Common myeloid progenitor, CD34-positive (primary cell): ENCODE measurements at regions not wholly inside any gene's neighbourhood (a gene's known extent, or its start where the extent isn't known, plus 50 kb on each side); places are given as distances from the start of the nearest gene placed in this dataset.
"Not testable (repeated sequence)": the region's sequence is repeated elsewhere in the genome, so short reads cannot be mapped to it uniquely, and the experiment has no call there.

Experiments used
- CTCF ChIA-PET: fragments of 350-600 bp; sonication (Branson Sonifier 250); formaldehyde crosslinking; loops from one replicate; lab custom pipeline; 2021; ENCODE audit warnings: antibody characterized with exemption; lab: Charles Lee
- POLR2A ChIA-PET: fragments of 350-600 bp; sonication (Branson Sonifier 250); formaldehyde crosslinking; loops from one replicate; lab custom pipeline; 2021; ENCODE audit warnings: antibody characterized with exemption; lab: Charles Lee
- DNase-seq, 3 donors: peaks; one replicate each; pipeline versions ENCODE4 v3.0.0 to v3.0.0-alpha.2; 2013
- H3K27ac ChIP-seq, 2 experiments: 1 replicate in 1 of 2; 2 replicates in 1 of 2; pipeline ENCODE4 v1.7.0; 2013; ENCODE audit warnings: inconsistent platforms in 2 of 2, low read length in 2 of 2, mild to moderate bottlenecking in 2 of 2, low read depth in 1 of 2, moderate library complexity in 1 of 2; ENCODE audit not compliant: severe bottlenecking in 2 of 2, insufficient read depth in 1 of 2, poor library complexity in 1 of 2
- H3K27me3 ChIP-seq, 5 experiments: replicated peaks in 2 of 5; 1 replicate in 3 of 5; 2 replicates in 2 of 5; pipeline versions ENCODE4 v1.6.1 to v1.7.0; 2013; ENCODE audit warnings: low read length in 4 of 5, mild to moderate bottlenecking in 2 of 5, moderate library complexity in 2 of 5, inconsistent platforms in 1 of 5; ENCODE audit not compliant: insufficient read depth in 5 of 5, control insufficient read depth in 4 of 5
- H3K36me3 ChIP-seq, 4 experiments: 1 replicate in 2 of 4; 2 replicates in 2 of 4; pipeline versions ENCODE4 v1.6.1 to v1.7.0; 2013; ENCODE audit warnings: low read length in 3 of 4, control low read depth in 1 of 4, mild to moderate bottlenecking in 1 of 4; ENCODE audit not compliant: control insufficient read depth in 4 of 4, insufficient read depth in 4 of 4
- H3K4me1 ChIP-seq, 4 experiments: 1 replicate in 3 of 4; 2 replicates in 1 of 4; pipeline versions ENCODE4 v1.6.1 to v1.7.1; 2013; ENCODE audit warnings: low read length in 3 of 4, mild to moderate bottlenecking in 3 of 4, control low read depth in 1 of 4, inconsistent platforms in 1 of 4, moderate library complexity in 1 of 4; ENCODE audit not compliant: control insufficient read depth in 4 of 4, insufficient read depth in 4 of 4; ENCODE audit errors: control extremely low read depth in 1 of 4
- H3K4me3 ChIP-seq, 7 experiments: 1 replicate in 4 of 7; 2 replicates in 3 of 7; pipeline versions ENCODE4 v1.5.1 to v1.7.0; 2013; ENCODE audit warnings: mild to moderate bottlenecking in 7 of 7, low read length in 6 of 7, moderate library complexity in 6 of 7, inconsistent platforms in 2 of 7, low read depth in 2 of 7, control low read depth in 1 of 7; ENCODE audit not compliant: insufficient read depth in 4 of 7, control insufficient read depth in 1 of 7; ENCODE audit errors: extremely low read depth in 1 of 7
- H3K9me3 ChIP-seq, 5 experiments: 1 replicate in 4 of 5; 2 replicates in 1 of 5; pipeline versions ENCODE4 v1.6.1 to v1.7.1; 2013; ENCODE audit warnings: low read length in 4 of 5, mild to moderate bottlenecking in 2 of 5, inconsistent platforms in 1 of 5, low read depth in 1 of 5, moderate library complexity in 1 of 5; ENCODE audit not compliant: control insufficient read depth in 4 of 5, insufficient read depth in 2 of 5; ENCODE audit errors: control extremely low read depth in 1 of 5
- WGBS: methylation state at CpG from one replicate; pipeline ENCODE4 v1.1.5; 2013; ENCODE audit not compliant: insufficient coverage; 5-methylcytosine and 5-hydroxymethylcytosine counted together

- WGBS: no CpG with 5 or more reads among the region's 1 CpG
- Histone ChIP-seq H3K4me3 (no peak overlapping the region), H3K36me3 (no peaks in the 10 kb centered on the region), H3K27ac (no peak overlapping the region), H3K4me1 (peaks cover 0 to 6% (median under 1%) of the 10 kb centered on the region in 4 experiments), H3K9me3 (no peaks in the 10 kb centered on the region), H3K27me3 (no peaks in the 10 kb centered on the region)
- DNase-seq: no peak
- ChIA-PET CTCF (no interaction called here), POLR2A (interaction anchor here (0.6 kb wide), 1 partner anchor 94 kb away, joined by 3 read pairs; no protein-coding TSS in a partner anchor)
These were observed 86.2 kb downstream of the MYL12B start for GRCh38 chr18:3348176-3348575.

DNA sequence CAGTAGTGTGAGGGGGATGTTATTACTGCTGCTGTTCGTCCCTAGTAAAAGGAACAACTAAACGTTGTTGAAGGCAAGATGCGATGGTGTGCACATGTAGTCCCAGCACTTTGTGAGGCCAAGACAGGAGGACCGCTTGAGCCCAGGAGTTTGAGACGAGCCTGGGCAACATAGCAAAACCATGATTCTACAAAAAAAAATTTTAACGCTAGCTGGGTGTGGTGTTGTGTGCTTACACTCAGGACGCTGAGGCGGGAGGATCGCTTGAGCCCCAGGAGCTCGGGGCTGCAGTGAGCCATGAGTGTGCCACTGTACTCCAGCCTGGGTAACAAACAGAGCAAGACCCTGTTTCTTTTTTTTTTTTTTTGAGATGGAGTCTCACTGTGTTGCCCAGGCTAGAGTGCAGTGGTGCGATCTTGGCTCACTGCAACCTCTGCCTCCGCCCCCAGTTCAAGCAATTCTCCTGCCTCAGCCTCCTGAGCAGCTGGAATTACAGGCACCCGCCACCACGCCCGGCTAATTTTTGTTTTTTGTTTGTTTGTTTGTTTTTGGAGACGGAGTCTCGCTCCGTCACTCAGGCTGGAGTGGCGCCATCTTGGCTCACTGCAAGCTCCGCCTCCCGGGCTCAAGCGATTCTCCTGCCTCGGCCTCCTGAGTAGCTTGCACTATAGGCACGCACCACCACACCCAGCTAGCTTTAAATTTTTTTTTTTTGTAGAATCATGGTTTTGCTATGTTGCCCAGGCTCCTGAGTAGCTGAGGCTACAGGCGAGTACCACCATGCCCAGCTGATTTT lies 87.3 kb downstream of the MYL12B start:
- H3K36me3 ChIP-seq, H3K9me3 ChIP-seq, CTCF ChIA-PET, H3K27me3 ChIP-seq, H3K4me1 ChIP-seq, DNase-seq, H3K4me3 ChIP-seq, H3K27ac ChIP-seq: not testable (repeated sequence)
- over 99% methylated on average over 12 of the region's 25 CpGs for WGBS
- POLR2A ChIA-PET: interaction anchor here (0.6 kb wide), 1 partner anchor 308 kb away, joined by 3 read pairs; no protein-coding TSS in a partner anchor

GRCh38 chr18:3350021-3350420 lies 88.1 kb downstream of the MYL12B start:
- no peak overlapping the region for H3K4me3 ChIP-seq
- 100% methylated on average over 2 of the region's 14 CpGs for WGBS
- H3K27ac ChIP-seq: no peak overlapping the region
- H3K27me3 ChIP-seq: no peaks in the 10 kb centered on the region
- H3K4me1 ChIP-seq: peaks cover 0 to 6% (median under 1%) of the 10 kb centered on the region in 4 experiments
- no peak for DNase-seq
- CTCF ChIA-PET: interaction anchor here (1.3 kb wide), 1 partner anchor 92 kb away, joined by 3 read pairs; no protein-coding TSS in a partner anchor
- POLR2A ChIA-PET: interaction anchor here (0.6 kb wide), 1 partner anchor 308 kb away, joined by 3 read pairs; no protein-coding TSS in a partner anchor
- H3K36me3 ChIP-seq: no peaks in the 10 kb centered on the region
- no peaks in the 10 kb centered on the region for H3K9me3 ChIP-seq

GRCh38 chr18:3350566-3351527 lies 88.9 kb downstream of the MYL12B start:
- WGBS: 97% methylated on average over 6 of the region's 11 CpGs
- Histone ChIP-seq H3K27ac (no peak overlapping the region), H3K4me3 (no peak overlapping the region), H3K36me3 (no peaks in the 10 kb centered on the region), H3K27me3 (no peaks in the 10 kb centered on the region), H3K4me1 (peaks cover 0 to 5% (median under 1%) of the 10 kb centered on the region in 4 experiments), H3K9me3 (no peaks in the 10 kb centered on the region)
- DNase-seq: no peak
- ChIA-PET POLR2A (no interaction called here), CTCF (interaction anchor here (1.3 kb wide), 1 partner anchor 91 kb away, joined by 3 read pairs; no protein-coding TSS in a partner anchor)

GRCh38 chr18:3354506-3354905 lies 92.6 kb downstream of the MYL12B start:
- CTCF ChIA-PET: interaction anchor here (1.4 kb wide), 1 partner anchor 11 kb away, joined by 3 read pairs; no protein-coding TSS in a partner anchor
- POLR2A ChIA-PET: no interaction called here
- Histone ChIP-seq H3K27ac (no peak overlapping the region), H3K36me3 (no peaks in the 10 kb centered on the region), H3K4me3 (no peak overlapping the region), H3K4me1 (no peaks in the 10 kb centered on the region), H3K27me3 (no peaks in the 10 kb centered on the region), H3K9me3 (no peaks in the 10 kb centered on the region)
- WGBS: 81% methylated on average over 4 of the region's 4 CpGs
- DNase-seq: no peak

DNA sequence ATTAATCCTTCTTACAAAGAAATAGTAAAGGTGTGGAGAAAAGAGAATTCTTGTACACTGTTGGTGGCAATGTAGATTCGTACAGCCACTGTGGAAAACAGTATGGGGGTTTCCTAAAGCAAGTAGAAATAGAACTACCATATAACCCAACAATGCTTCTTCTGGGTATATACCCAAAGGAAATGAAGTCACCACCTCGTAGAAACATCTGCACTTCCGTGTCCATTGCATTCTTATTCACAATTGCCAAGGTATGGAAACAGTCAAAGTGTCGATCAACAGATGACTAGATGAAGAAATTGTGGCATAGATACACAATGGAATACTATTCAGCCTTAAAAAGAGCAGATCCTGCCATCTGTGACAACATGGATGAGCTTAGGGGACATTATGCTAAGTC lies 93.4 kb upstream of the TGIF1 start:
- Histone ChIP-seq H3K27ac (no peak overlapping the region), H3K9me3 (no peaks in the 10 kb centered on the region), H3K27me3 (no peaks in the 10 kb centered on the region), H3K4me3 (no peak overlapping the region), H3K4me1 (no peaks in the 10 kb centered on the region), H3K36me3 (no peaks in the 10 kb centered on the region)
- no peak for DNase-seq
- ChIA-PET POLR2A (no interaction called here), CTCF (no interaction called here)
- no CpG with 5 or more reads among the region's 4 CpGs for WGBS
